GM12874 (cell line): ENCODE measurements at regions not wholly inside any gene's neighbourhood (a gene's known extent, or its start where the extent isn't known, plus 50 kb on each side); places are given as distances from the start of the nearest gene placed in this dataset.

Experiments used
- TF ChIP-seq, protein P1 (sequence below): IDR thresholded peaks from 2 replicates; pipeline ENCODE4 v1.5.1; 2011; ENCODE audit warnings: low read depth, mild to moderate bottlenecking, control low read depth, low read length, moderate library complexity; ENCODE audit not compliant: insufficient read depth

GRCh38 chr1:157399343-157399983, 152.9 kb downstream of the FCRL5 start:
- TF ChIP-seq, protein P1, sequence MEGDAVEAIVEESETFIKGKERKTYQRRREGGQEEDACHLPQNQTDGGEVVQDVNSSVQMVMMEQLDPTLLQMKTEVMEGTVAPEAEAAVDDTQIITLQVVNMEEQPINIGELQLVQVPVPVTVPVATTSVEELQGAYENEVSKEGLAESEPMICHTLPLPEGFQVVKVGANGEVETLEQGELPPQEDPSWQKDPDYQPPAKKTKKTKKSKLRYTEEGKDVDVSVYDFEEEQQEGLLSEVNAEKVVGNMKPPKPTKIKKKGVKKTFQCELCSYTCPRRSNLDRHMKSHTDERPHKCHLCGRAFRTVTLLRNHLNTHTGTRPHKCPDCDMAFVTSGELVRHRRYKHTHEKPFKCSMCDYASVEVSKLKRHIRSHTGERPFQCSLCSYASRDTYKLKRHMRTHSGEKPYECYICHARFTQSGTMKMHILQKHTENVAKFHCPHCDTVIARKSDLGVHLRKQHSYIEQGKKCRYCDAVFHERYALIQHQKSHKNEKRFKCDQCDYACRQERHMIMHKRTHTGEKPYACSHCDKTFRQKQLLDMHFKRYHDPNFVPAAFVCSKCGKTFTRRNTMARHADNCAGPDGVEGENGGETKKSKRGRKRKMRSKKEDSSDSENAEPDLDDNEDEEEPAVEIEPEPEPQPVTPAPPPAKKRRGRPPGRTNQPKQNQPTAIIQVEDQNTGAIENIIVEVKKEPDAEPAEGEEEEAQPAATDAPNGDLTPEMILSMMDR = no peak

- TF ChIP-seq, protein P1 = no peak
Observed at GRCh38 chr1:157390651-157391050, 161.7 kb downstream of the FCRL5 start.

DNA sequence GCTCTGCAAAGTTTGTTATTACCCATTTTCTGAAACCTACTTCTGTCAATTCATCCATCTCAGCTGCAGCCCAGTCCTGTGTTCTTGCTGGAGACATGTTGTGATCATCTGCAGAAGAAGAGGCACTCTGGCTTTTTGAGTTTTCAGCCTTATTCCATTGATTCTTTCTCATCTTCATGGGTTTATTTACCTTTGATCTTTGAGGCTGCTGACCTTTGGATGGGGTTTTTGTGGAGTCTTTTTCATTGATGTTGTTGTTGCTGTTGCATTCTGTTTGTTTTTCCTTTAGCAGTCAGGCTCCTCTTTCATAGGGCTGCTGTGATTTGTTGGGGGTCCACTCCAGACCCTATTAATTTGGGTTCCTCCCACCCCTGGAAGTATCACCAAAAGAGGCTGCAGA, 164.3 kb downstream of the FCRL5 start:
- TF ChIP-seq, protein P1 = no peak

DNA sequence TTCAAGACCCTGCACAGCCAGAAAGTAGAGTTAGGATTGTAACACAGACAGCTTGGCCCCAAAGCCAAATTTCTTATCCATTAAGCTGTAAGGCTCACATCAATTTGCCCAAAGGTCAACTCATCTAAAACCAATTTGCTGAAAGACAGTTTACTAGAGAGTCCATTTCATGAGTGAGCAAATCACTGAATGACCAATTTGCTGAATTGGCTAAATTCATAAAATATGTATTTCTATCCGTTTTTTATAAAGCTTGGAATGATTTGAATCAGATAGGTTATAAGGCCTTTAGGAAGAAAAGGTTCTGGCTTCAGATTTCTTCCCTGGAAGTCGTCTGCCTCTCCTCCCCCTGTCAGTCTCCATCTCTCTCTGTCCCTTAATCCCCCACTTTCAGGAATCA, 168.1 kb downstream of the FCRL5 start:
- TF ChIP-seq, protein P1 = no peak

DNA sequence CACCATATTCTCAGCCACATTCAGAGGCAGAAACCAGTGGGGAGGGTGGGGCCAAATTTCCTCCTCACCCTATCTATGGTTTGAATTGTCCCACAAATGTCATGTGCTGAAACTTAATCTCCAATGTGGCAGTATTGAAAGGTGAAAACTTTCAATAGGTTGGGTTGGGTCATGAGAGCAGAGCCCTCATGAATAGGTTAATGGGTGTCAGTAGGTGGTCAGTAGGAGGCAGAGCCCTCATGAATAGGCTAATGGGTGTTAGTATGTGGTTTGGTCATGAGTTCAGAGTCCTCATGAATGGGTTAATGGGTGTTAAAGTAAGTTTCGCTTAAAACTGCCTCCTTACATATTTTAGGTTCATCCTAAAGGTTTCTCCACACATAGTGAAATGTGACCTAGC, 170.0 kb downstream of the FCRL5 start:
- TF ChIP-seq, protein P1 = no peak

DNA sequence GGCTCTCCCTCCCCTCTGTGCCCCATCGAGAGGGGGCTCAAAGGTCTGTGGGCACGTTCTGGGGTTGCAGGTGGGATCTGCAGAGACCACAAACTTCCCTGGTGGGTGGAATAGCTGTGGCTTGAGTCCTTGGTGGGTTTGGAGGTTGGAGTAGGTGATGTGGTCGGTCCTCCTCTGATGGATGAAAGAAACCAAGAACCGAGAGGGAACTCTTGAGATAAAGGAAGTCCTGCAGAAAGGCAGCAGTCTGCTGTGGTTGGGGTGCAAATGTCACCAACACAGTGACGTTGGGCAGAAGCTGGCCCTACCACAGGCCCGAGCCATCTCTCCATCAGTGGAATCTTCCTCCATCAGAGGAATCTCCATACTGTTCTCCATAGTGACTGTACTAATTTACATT, 171.8 kb downstream of the FCRL5 start:
- TF ChIP-seq, protein P1 = no peak

DNA sequence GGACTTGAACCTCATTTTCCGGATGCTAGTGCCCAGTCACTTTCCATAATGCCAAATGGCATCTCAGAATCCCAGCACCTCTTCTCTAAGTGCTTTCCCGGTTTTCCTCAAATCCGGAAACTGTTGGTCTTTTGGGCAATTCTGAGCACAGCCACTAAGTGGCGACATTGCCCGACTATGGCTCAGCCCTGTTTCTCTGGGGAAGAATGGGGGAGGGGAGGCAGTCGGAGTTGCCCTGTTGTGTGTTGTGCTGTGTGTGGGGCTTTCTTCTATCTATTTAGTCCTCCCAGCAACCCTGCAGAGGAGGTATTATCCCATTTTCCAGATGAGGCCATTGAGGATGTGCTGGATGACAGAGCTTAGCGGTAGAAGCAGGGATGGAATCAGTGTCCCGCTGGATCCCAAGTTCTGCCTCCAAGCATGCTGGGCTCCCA, 175.0 kb downstream of the FCRL5 start:
- TF ChIP-seq, protein P1 = peak; percentile 68

- TF ChIP-seq, protein P1 = no peak
Observed at GRCh38 chr1:157376681-157377080, 175.6 kb downstream of the FCRL5 start.
